ENCODE measurements at regions not wholly inside any gene's neighbourhood (a gene's known extent, or its start where the extent isn't known, plus 50 kb on each side); places are given as distances from the start of the nearest gene placed in this dataset.

DNA sequence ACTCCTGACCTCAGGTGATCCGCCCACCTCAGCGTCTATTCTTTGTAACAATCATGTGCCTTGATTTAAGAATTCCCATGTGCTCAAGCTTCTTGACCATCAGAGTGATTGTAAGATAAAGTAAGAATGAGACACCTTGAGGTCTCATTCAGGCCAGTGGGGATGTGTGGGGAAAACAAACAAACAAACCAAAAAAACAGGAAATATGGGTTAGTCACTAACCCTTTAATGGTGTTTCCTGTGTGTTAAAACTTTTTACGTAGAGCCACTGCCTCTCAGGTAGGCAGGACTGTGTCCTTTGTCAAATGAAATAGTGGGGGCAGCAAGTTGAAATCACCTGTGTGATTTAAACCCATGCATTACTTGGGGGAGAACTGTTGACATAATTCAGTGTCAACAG lies 91.5 kb upstream of the DHRSX start:
- Histone ChIP-seq H3K9me3 (replicated peaks in 1 of 2; ENCODE audit: control insufficient read depth in 1 of 2, insufficient read depth in 1 of 2, low read length in 2 of 2) (no peaks in the 10 kb centered on the region), H3K27ac (ENCODE audit: low read depth in 1 of 2, low read length in 2 of 2) (no peak overlapping the region), H3K4me1 (ENCODE audit: control insufficient read depth in 1 of 2, insufficient read depth in 2 of 2, low read length in 2 of 2) (no peaks in the 10 kb centered on the region), H3K79me2 (ENCODE audit: insufficient read depth, low read length) (no peaks in the 10 kb centered on the region), H3K9ac (ENCODE audit: insufficient read depth, low read length, poor library complexity, severe bottlenecking) (no peak overlapping the region), H4K20me1 (ENCODE audit: insufficient read depth, low read length) (peaks cover 27% of the 10 kb centered on the region), H2AFZ (ENCODE audit: insufficient read depth, low read depth, low read length, poor library complexity, severe bottlenecking) (no peak overlapping the region), H3K27me3 (ENCODE audit: control insufficient read depth in 2 of 2, insufficient read depth in 2 of 2, low read length in 2 of 2) (no peaks in the 10 kb centered on the region), H3K36me3 (replicated peaks in 1 of 2; ENCODE audit: control insufficient read depth in 1 of 2, insufficient read depth in 2 of 2, low read length in 2 of 2) (peaks cover 0 to 11% of the 10 kb centered on the region in 2 donors), H3K4me2 (replicated peaks; ENCODE audit: extremely low read depth, low read length, poor library complexity, severe bottlenecking) (no peak overlapping the region), H3K4me3 (replicated peaks in 1 of 3; ENCODE audit: low read depth in 2 of 3, low read length in 3 of 3) (no peak overlapping the region)
- Mint-ChIP-seq H3K27ac (no peak overlapping the region), H3K27me3 (ENCODE audit: low read depth in 3 of 3) (peaks cover 0 to 11% (median 4%) of the 10 kb centered on the region in 3 donors), H3K36me3 (peaks cover 9 to 12% of the 10 kb centered on the region in 2 donors), H3K9me3 (peaks cover 0 to 5% (median 0%) of the 10 kb centered on the region in 7 donors), H3K4me3 (no peak overlapping the region), H3K4me1 (no peaks in the 10 kb centered on the region)
- WGBS (ENCODE audit: insufficient coverage), result no CpG with 5 or more reads among the region's 3 CpGs
- intact Hi-C loops (cut with micrococcal nuclease), result loop anchor here (2.0 to 10.0 kb wide), 4 partner anchors 917 to 1137 kb away; partner anchors contain the start of gene ASMTL (in 1 of the 2)
- DNase-seq, result no peak
- no peak for TF ChIP-seq CTCF (IDR thresholded peaks at IDR 0.05)

DNA sequence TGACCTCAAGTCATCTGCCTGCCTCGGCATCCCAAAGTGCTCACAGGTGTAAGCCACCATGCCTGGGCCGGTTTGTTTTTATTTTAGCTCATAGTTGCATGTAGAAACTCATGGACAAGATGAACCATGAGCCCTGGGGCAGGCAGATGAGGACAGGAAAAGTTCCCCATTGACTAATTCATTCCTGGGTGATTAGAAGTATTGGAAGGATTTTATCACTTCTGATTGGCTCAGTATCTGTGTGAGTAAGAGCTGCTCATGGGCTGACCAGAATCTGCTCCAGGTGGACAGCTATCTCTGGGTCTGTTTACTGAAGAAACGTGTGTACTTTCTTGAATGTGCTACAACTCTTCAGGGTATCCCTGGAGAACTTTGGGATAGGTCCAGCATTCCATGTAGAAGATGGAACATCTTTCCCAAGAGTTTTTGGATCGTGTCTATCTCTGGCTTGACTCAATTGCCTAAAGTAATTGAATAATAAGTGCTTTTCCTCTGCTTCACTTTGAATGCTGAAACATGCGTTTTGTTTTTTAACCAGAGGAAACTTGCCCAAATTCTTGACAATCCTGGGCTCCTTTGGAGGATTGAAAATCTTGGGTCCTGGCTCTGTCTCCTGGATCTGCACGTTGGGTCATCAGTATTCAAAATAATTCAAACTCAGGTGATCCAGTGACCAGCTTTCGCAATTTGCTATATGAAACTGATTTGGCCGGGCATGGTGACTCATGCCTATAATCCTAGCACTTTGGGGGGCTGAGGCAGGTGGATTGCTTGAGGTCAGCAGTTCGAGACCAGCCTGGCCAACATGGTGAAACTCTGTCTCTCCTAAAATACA lies 88.6 kb upstream of the DHRSX start:
- H3K4me1 Mint-ChIP-seq, result peaks cover 3% of the 10 kb centered on the region
- no peak overlapping the region for H3K4me3 Mint-ChIP-seq
- no peak for DNase-seq
- no peak overlapping the region for H2AFZ ChIP-seq (ENCODE audit: insufficient read depth, low read depth, low read length, poor library complexity, severe bottlenecking)
- no peaks in the 10 kb centered on the region for H3K79me2 ChIP-seq (ENCODE audit: insufficient read depth, low read length)
- intact Hi-C loops (cut with micrococcal nuclease), result loop anchor here (10.0 kb wide), 3 partner anchors 915 to 1135 kb away; partner anchors contain the start of gene ASMTL (in 1 of the 2)
- H3K4me3 ChIP-seq (replicated peaks in 1 of 3; ENCODE audit: low read depth in 2 of 3, low read length in 3 of 3), result no peak overlapping the region
- H3K4me2 ChIP-seq (replicated peaks; ENCODE audit: extremely low read depth, low read length, poor library complexity, severe bottlenecking), result no peak overlapping the region
- H3K9me3 ChIP-seq (replicated peaks in 1 of 2; ENCODE audit: control insufficient read depth in 1 of 2, insufficient read depth in 1 of 2, low read length in 2 of 2), result no peaks in the 10 kb centered on the region
- H3K4me1 ChIP-seq (ENCODE audit: control insufficient read depth in 1 of 2, insufficient read depth in 2 of 2, low read length in 2 of 2), result no peaks in the 10 kb centered on the region
- 83% methylated on average over 7 of the region's 9 CpGs for WGBS (ENCODE audit: insufficient coverage)
- no peak overlapping the region for H3K27ac ChIP-seq (ENCODE audit: low read depth in 1 of 2, low read length in 2 of 2)
- H4K20me1 ChIP-seq (ENCODE audit: insufficient read depth, low read length), result peaks cover 18% of the 10 kb centered on the region
- H3K36me3 ChIP-seq (replicated peaks in 1 of 2; ENCODE audit: control insufficient read depth in 1 of 2, insufficient read depth in 2 of 2, low read length in 2 of 2), result no peaks in the 10 kb centered on the region
- peaks cover 10 to 12% of the 10 kb centered on the region in 2 donors for H3K27me3 ChIP-seq (ENCODE audit: control insufficient read depth in 2 of 2, insufficient read depth in 2 of 2, low read length in 2 of 2)
- no peak overlapping the region for H3K27ac Mint-ChIP-seq
- peaks cover 0 to 6% (median 0%) of the 10 kb centered on the region in 7 donors for H3K9me3 Mint-ChIP-seq
- no peak for TF ChIP-seq CTCF (IDR thresholded peaks at IDR 0.05)
- peaks cover 3 to 9% of the 10 kb centered on the region in 2 donors for H3K36me3 Mint-ChIP-seq
- no peak overlapping the region for H3K9ac ChIP-seq (ENCODE audit: insufficient read depth, low read length, poor library complexity, severe bottlenecking)
- H3K27me3 Mint-ChIP-seq (ENCODE audit: low read depth in 3 of 3), result peaks cover 12 to 34% (median 28%) of the 10 kb centered on the region in 3 donors

All from CD14-positive monocyte (primary cell).